ENCODE measurements at regions not wholly inside any gene's neighbourhood (a gene's known extent, or its start where the extent isn't known, plus 50 kb on each side); places are given as distances from the start of the nearest gene placed in this dataset.

DNA sequence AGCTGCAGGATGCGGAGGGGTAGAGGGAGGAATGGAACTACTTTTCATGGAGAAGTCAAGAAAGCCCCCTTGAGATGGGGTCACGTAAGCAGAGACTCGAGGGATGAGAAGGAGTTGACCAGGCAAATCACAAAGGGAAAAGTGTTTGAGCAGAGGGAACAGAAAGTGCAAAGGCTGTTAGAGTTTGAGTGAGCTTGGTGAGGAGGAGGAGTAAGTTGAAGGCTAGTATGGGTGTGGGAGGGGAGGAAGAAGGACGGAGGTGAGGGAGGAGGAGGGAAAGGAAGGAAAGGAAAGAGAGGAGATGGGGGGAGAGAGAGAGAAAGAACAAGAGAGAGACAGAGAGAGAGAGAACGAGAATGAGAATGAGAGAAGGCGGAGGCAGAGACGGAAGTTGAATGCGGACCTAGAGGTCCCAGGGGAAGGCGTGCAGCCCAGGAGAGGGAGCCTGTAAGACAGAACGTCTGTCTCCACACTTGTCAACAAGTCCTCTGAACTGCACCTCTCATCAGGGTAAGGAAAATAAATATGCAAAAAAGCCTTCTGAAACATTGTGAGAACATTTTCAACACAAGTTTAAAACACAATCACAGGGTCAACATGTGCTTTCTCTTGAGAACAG, 279.8 kb upstream of the EEF2KMT start:
- DNase-seq, result no peak

- no peak for DNase-seq
These were observed 276.6 kb upstream of the EEF2KMT start for GRCh38 chr16:5374184-5374583.

- no peak for DNase-seq
These were observed 270.4 kb upstream of the EEF2KMT start for GRCh38 chr16:5367951-5368350.

GRCh38 chr16:5366126-5366525, 268.5 kb upstream of the EEF2KMT start:
- DNase-seq, result no peak

- no peak for DNase-seq
These were observed 266.6 kb upstream of the EEF2KMT start for GRCh38 chr16:5364186-5364585.

DNA sequence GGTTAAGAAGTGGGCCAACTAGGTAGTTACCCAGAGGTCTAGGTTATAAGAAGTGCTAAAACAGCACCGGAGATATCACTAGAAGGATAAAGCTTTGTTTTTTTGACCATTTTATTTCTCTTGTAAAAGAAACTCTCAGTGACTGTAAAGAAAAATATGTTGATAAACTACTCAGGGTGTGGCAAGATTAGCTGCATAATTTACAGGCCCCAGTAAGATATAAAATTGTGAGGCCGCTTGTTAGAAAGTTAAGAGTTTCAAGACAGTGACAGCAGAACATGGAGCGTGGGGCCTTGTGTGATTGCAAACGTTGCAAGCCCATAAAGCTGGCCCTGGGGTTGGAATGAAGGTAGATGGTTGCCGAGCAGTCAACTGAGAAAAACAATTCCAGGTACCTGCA, 263.7 kb upstream of the EEF2KMT start:
- no peak for DNase-seq

DNA sequence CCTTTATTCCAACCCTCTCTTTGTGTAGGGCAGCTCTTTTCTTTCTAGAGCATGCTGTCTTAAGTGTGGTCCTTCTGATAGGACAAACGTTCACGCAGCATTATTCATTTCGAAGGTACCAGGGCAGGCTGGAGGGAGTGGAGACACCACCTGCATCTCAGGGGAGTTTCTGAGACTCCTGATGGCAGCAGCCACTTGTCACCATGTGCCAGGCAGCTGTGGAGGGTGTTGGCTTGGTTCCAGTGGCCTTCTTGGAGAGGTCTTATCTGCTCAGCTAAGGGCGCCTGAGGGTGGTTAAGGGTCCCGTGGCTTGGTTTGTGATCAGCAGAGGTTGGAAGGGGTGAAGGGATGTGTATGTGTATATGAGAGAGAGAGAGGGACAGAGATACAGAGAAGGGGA, 257.1 kb upstream of the EEF2KMT start:
- DNase-seq, result no peak

- DNase-seq, result no peak
These were observed 252.3 kb upstream of the EEF2KMT start for GRCh38 chr16:5349670-5350517.

DNA sequence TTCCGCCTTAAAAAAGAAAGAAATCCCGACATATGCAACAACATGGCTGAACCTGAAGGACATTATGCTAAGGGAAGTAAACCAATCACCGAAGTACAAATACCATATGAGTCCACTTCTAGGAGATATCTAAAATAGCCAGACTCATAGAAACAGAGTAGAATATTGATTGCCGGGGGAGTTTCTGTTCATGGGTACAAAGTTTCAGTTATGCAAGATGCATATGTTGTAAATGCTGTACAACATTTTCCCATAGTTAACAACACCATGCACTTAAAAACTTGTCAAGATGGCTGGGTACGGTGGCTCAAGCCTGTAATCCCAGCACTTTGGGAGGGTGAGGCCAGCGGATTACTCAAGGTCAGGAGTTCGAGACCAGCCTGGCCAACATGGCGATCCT, 251.5 kb upstream of the EEF2KMT start:
- DNase-seq, result no peak

DNA sequence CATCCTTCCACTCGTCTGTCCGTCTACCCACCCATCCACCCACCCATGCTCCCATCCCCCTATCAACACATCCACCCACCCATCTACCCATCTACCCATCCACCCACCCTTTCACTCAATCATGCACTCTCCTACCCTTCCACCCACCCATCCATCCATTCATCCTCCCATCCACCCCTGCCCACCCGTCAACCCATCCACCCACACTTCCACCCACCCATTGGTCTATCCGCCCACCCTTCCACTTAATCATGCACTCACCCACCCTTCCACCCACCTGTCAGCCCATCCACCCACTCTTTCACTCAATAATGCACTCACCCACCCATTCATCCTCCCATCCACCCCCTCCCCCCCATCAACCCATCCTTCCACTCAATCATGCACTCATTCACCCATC, 250.0 kb upstream of the EEF2KMT start:
- DNase-seq, result no peak

- DNase-seq, result no peak
These were observed 239.3 kb upstream of the EEF2KMT start for GRCh38 chr16:5336941-5337340.

GRCh38 chr16:5333991-5334390, 236.4 kb upstream of the EEF2KMT start:
- DNase-seq, result no peak

DNA sequence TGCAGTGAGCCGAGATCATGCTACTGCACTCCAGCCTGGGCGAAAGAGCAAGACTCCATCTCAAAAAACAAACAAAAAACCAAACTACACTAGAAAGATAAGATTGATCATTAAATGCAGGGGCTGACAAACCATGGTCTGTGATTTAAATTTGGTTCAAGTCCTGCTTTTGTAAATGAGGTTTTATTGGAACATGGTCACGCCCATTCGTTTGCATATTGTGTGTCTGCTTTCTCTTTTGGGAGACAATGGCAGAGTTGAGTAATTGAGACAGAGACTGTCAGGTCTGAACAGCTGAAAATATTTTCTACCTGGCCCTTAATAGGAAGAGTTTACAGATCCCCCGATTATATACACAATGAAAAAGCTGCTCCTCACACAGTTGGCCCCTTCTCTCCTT, 235.5 kb upstream of the EEF2KMT start:
- no peak for DNase-seq

GRCh38 chr16:5330058-5330457, 232.5 kb upstream of the EEF2KMT start:
- no peak for DNase-seq

DNA sequence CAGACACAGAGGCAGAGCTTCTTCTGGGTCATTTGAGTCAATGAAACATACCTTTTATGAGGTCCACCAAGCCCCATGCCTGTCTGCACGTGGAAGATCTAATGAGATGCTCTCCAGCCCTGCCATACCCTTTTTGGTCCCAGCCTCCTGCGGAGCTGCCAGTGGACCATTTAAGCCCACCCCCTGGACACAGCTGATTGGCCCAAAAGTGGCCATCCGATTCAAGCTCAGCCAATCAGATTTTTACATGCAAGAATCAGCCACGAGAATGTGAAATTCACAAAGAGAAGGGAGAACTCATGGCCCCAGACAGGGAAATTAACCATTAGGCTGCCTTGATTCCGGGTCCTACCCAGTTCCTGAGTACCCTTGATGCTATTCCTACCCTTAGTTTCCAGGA, 231.0 kb upstream of the EEF2KMT start:
- DNase-seq, result no peak

GRCh38 chr16:5326395-5326794, 228.8 kb upstream of the EEF2KMT start:
- no peak for DNase-seq

DNA sequence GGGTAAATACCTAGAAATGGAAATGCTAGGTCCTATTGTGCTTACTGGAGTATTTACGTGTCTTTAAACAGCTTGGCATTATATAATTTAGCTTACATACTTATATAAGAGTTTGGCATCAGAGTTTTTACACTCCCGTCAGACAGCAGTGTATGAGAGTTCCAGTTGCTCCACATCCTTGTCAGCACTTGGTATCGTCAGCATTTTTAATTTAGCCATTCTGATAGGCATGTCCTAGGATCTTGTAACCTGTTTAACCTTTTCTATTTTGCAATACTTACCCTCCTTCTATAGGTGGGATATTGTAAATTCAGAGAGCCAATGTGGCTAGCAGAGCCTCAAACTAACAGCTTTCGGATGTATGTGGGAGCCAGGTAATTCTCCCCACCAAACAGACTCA, 228.3 kb upstream of the EEF2KMT start:
- no peak for DNase-seq

GRCh38 chr16:5323284-5324141, 225.9 kb upstream of the EEF2KMT start:
- DNase-seq, result no peak

- DNase-seq, result no peak
These were observed 224.3 kb upstream of the EEF2KMT start for GRCh38 chr16:5321930-5322329.

GRCh38 chr16:5319799-5320198, 222.2 kb upstream of the EEF2KMT start:
- DNase-seq, result no peak

- no peak for DNase-seq
These were observed 218.3 kb upstream of the EEF2KMT start for GRCh38 chr16:5315914-5316313.

- DNase-seq, result no peak
These were observed 216.8 kb upstream of the EEF2KMT start for GRCh38 chr16:5314377-5314776.

DNA sequence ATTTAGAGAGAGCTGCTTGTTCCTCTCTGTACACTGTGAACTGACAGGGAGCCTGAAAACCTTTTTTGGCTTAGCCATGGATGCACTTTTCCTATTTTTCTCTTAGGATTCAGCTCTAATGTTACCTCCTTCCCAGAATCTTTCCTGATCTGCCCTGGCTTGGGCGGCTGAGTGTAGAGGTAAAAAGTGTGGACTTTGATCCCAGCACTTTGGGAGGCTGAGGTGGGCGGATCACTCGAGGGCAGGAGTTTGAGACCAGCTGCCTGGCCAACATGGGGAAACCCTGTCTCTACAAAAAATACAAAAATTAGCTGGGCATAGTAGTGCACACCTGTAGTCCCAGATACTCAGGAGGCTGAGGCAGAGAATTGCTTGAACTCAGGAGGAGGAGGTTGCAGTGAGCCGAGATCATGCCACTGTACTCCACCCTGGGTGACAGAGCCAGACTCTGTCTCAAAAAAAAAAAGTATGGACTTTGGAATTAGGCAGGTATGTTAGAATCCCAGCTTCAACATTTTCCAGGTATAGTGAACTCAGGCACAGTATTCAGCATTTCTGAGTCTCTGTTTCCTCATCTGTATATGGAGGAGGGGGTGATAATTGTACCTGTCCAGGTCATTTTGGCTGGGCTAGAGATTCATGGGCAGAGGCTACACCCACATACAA, 212.5 kb upstream of the EEF2KMT start:
- DNase-seq, result no peak
